Endothelial cell (in vitro differentiated cells): ENCODE measurements at regions not wholly inside any gene's neighbourhood (a gene's known extent, or its start where the extent isn't known, plus 50 kb on each side); places are given as distances from the start of the nearest gene placed in this dataset.

Experiments used
- DNase-seq: peaks from one replicate; pipeline ENCODE4 v3.0.0; 2021; ENCODE audit warnings: low spot score
- H3K27ac Mint-ChIP-seq: one replicate; pipeline ENCODE4 v1.8.0; 2021; ENCODE audit warnings: mixed read lengths, inconsistent platforms; ENCODE audit not compliant: unreplicated experiment
- H3K27me3 Mint-ChIP-seq: one replicate; pipeline ENCODE4 v1.8.0; 2021; ENCODE audit warnings: mild to moderate bottlenecking, moderate library complexity, mixed read lengths, inconsistent platforms; ENCODE audit not compliant: unreplicated experiment
- H3K36me3 Mint-ChIP-seq: one replicate; pipeline ENCODE4 v1.8.0; 2021; ENCODE audit warnings: mild to moderate bottlenecking, low read depth, mixed read lengths, inconsistent platforms; ENCODE audit not compliant: unreplicated experiment
- H3K4me1 Mint-ChIP-seq: one replicate; pipeline ENCODE4 v1.8.0; 2021; ENCODE audit warnings: mild to moderate bottlenecking, mixed read lengths, inconsistent platforms; ENCODE audit not compliant: unreplicated experiment
- H3K4me3 Mint-ChIP-seq: one replicate; pipeline ENCODE4 v1.8.0; 2021; ENCODE audit warnings: mild to moderate bottlenecking, mixed read lengths, inconsistent platforms; ENCODE audit not compliant: unreplicated experiment
- H3K9me3 Mint-ChIP-seq: one replicate; pipeline ENCODE4 v1.8.0; 2021; ENCODE audit warnings: mixed read lengths, inconsistent platforms; ENCODE audit not compliant: unreplicated experiment
- CTCF ChIP-seq: fragments of 200-600 bp; sonication (generic); IDR thresholded peaks from one replicate; pipeline ENCODE4 v1.5.0; 2021; ENCODE audit warnings: antibody characterized with exemption; ENCODE audit not compliant: unreplicated experiment

- DNase-seq: no peak
- Mint-ChIP-seq H3K27ac (no peak overlapping the region), H3K9me3 (no peaks in the 10 kb centered on the region), H3K36me3 (no peaks in the 10 kb centered on the region), H3K27me3 (peaks cover 3% of the 10 kb centered on the region), H3K4me3 (no peak overlapping the region), H3K4me1 (peaks cover 12% of the 10 kb centered on the region)
- no peak for TF ChIP-seq CTCF
Measured at GRCh38 chr2:105582952-105583660, 161.6 kb upstream of the NCK2 start.

GRCh38 chr2:105581555-105581944 is 163.2 kb upstream of the NCK2 start:
- no peak for TF ChIP-seq CTCF
- no peak overlapping the region for H3K4me3 Mint-ChIP-seq
- no peaks in the 10 kb centered on the region for H3K9me3 Mint-ChIP-seq
- no peaks in the 10 kb centered on the region for H3K36me3 Mint-ChIP-seq
- peaks cover 13% of the 10 kb centered on the region for H3K4me1 Mint-ChIP-seq
- H3K27ac Mint-ChIP-seq: no peak overlapping the region
- DNase-seq: no peak
- H3K27me3 Mint-ChIP-seq: peaks cover 3% of the 10 kb centered on the region

GRCh38 chr2:105580870-105581554 is 163.7 kb upstream of the NCK2 start:
- Mint-ChIP-seq H3K9me3 (no peaks in the 10 kb centered on the region), H3K4me3 (no peak overlapping the region), H3K27me3 (peaks cover 3% of the 10 kb centered on the region), H3K27ac (no peak overlapping the region), H3K4me1 (peaks cover 16% of the 10 kb centered on the region), H3K36me3 (no peaks in the 10 kb centered on the region)
- no peak for DNase-seq
- TF ChIP-seq CTCF: no peak

- Mint-ChIP-seq H3K27ac (no peak overlapping the region), H3K9me3 (no peaks in the 10 kb centered on the region), H3K4me3 (no peak overlapping the region), H3K27me3 (peaks cover 2% of the 10 kb centered on the region), H3K36me3 (no peaks in the 10 kb centered on the region), H3K4me1 (peaks cover 16% of the 10 kb centered on the region)
- no peak for TF ChIP-seq CTCF
- DNase-seq: no peak
Measured at GRCh38 chr2:105580216-105580615, 164.5 kb upstream of the NCK2 start.

- Mint-ChIP-seq H3K9me3 (no peaks in the 10 kb centered on the region), H3K4me3 (no peak overlapping the region), H3K27me3 (no peaks in the 10 kb centered on the region), H3K4me1 (peaks cover 5% of the 10 kb centered on the region), H3K27ac (no peak overlapping the region), H3K36me3 (no peaks in the 10 kb centered on the region)
- TF ChIP-seq CTCF: no peak
- no peak for DNase-seq
Measured at GRCh38 chr2:105578166-105578565, 166.5 kb upstream of the NCK2 start.
